ENCODE measurements at regions not wholly inside any gene's neighbourhood (a gene's known extent, or its start where the extent isn't known, plus 50 kb on each side); places are given as distances from the start of the nearest gene placed in this dataset.

DNA sequence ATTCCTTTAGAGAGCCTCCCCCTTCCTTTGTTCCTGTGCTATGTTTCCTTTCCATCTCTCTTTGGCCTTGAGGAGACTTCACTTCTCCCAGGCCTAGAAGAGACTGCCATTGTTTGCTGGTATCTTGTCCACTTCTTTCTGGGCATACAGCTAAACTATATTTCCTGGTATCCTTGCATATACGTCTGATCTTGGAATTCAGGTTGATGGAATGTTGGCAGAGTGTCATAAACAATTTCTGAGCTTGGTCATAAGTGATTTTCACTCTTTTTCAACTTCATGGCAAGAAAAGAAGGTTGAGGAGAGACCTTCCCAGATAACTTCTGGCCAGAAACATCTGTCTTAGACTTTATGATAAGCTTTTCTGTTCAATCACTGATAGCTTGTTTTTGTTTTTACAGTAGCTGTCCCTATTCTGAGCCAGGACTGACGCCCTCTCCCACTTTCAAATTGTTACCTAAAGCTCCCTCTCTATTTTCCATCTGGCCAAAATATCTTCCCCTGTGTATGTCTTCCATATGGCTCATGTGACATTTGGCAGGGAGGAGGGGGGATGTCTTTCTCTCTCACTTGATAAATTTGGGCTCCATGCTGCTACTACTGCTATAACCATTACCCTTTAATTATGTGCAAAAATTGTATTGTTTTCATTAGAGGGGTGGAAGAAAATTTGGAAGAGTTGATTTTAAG lies 457.0 kb downstream of the ADAMTS20 start:
- no peak for DNase-seq

DNA sequence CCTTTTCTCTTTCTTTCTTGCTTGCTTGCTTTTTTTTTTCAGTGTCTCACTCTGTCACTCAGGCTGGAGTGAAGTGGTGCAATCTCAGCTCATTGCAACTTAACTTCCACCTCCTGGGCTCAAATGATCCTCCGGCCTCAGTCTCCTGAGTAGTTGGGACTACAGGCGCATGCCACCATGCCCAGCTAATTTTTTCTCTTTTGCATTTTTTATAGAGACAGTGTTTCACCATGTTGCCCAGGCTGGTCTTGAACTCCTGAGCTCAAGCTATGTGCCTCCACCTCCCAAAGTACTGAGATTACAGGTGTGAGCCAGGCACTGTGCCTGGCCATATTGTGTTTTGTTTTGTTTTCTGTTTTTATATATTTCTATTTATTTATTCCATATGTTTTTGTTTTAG lies 461.0 kb downstream of the ADAMTS20 start:
- no peak for DNase-seq

DNA sequence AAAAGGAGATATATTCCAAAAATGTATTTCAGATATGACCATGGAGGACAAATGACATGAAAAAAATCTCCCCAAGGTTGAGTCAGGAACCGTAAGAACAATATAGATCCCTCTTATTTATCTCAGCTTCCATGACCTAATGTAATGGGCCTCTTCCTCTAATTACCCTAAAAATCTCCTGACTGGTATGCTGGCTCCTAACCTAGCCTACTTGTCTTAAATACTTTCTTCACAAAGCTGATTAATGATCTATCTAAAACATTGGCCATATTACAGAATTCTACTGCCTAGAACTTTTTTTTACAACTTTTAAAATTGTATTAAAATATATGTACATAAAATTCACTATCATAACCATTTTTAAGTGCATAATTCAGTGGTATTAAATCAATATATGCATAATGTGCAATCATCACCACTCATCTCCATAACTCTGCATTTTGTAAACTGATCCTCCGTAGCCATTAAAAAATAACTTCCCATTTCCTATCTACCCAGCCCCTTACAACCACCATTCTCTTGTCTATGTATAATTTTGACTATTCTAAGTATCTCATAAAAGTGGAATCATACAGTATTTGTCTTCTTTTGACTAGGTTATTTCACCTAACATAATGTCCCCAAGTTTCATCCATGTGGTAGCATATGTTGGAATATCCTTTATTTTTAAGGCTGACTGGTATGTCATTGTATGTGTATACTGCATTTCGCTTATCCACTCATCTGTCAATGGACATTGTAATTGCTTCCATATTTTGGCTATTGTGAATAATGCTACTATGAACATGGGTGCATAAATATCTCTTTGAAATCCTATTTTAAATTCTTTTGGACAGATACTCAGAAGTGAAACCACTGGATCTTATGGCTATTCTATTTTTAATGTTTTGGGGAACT lies 464.6 kb downstream of the ADAMTS20 start:
- no peak for DNase-seq

DNA sequence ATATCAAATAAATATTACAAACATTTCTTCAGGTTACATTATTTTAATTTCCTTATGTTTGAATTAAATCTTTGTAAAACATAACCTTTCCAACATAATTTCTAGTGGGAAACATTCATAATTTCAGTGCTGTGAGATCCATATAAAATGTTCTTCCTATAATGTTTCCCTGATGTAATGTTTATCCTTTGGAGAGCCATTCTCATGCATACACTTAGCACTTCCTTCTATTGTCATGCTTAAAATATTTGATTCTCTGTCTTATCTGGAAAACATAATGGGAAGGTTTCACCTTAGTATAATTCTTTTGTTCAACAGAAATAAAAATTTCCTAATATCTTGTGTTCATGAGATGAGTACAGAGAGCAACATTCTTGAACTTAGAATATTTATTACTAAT lies 472.5 kb downstream of the ADAMTS20 start:
- no peak for DNase-seq

DNA sequence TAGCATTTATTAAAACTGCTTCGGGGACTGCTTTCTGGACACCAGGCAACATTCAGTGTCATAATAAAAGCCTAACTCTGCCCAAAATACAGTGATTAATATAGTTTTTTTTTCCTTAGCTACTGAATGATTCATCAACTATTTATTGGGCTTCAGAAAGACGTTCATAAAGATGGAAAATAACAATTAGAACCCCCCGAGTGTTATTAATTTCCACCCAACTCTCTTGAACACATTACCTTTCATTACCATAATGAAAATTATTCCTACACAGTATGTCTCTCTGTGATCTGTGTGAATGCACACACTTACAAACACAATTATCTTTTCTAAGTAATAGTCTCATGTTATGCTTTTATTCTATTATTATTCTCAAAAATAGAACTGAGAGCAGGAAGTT lies 473.0 kb downstream of the ADAMTS20 start:
- DNase-seq, result no peak

DNA sequence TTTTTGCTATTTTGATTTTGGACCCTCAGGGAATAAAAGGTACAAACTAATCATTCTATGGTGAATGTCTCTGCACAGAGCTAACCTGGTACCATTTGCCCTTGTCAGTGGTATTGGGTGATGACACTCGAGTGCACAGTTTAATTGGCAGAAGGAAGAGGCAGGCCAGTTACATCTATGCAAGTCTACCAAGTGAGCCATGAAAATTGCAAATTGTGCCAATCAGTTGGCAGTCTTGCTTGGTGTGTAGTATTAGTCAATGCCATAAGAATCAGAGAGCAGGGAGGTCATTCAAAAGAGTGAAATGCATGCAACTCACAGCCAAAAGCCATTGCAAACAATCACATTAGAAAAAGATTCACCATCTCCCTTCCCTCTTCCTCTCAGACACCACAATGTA lies 479.6 kb downstream of the ADAMTS20 start:
- no peak for DNase-seq

DNA sequence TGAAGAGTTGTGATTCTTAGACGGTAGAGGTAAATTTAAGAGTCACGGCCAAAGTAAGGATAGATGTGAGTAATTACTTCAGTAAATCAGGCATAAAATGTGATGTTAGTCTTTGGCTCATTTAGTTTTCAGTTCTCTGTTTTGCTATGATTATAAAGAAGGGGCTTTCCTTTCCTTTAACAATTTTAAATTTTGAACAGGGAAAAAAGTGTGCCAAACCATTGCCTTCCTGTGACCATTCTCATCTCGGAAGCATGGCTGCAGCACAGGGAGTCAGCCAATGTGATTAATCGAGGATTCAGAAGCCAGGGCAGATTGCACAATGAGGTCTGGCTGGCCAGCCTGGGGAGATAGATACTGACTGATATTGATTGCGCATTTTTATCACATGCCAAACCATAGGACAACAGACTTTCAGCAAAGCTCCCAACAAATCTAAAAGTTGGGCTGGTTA lies 480.2 kb upstream of the PRICKLE1 start:
- no peak for DNase-seq

DNA sequence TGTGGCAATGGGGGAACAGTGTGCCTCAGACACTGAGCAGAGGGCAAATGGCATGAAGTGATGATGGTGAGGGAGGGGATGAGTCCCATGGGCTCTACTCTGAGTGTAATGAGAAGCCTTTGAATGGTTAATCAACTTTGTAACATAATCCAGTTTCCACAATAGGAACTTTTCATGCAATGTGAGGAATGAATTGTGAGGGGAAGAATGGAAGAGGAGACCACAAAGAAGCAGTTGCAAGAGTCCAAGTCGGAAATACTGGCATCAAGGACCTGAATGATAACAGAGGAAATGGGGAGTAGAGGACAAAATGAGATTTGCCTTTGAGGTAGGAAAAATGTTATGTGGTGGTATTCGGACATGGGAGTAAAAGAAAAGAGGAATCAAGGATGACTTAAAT lies 476.9 kb upstream of the PRICKLE1 start:
- no peak for DNase-seq

DNA sequence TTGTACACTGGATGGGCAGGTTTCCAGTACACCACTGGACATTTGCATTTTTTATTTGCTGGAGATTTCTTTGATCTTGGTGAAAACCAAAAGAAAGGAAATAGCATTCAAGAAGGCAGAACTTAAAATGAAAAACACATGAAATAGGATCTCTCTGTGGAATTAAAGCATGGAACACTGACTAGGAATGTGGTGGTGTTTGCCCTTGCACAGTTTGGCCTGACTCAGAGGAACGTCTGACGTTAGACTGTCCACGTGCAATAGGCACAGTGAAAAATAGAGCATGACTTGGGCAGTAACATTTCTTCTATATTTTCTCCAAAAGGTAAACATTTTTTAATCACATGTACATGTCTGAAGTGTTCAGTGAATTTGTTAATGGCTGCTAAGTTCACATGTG lies 474.1 kb upstream of the PRICKLE1 start:
- no peak for DNase-seq

DNA sequence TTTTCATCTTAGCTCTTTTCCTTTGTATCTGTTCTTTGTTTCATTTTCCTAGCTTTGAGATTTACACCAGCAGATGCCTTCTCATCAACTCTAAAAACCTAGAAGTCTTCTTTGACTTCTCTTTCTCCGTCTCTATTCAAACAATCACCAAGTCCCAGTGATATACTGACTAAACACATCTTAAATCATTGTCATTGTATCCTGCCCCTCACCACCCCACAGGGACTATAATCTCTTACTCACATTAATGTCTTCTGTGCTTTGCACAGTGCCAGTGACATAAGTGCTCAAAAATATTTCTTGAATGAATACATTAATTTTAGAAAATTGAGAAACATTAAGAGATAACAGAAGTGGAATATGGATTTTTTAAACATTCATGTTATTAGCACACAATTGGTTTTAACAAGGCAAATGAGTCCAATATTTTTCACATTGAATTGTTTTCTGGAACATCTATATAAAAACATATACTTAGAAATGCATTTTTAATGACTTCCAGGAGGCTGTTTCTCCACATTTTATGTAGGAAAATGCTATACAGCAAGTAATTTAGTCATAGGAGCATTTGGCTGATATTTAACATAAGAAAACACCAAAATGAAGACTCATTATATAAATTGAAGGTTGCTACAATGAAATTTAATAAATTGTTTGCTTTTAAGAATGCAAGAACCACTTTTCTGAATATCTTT lies 472.8 kb upstream of the PRICKLE1 start:
- no peak for DNase-seq

DNA sequence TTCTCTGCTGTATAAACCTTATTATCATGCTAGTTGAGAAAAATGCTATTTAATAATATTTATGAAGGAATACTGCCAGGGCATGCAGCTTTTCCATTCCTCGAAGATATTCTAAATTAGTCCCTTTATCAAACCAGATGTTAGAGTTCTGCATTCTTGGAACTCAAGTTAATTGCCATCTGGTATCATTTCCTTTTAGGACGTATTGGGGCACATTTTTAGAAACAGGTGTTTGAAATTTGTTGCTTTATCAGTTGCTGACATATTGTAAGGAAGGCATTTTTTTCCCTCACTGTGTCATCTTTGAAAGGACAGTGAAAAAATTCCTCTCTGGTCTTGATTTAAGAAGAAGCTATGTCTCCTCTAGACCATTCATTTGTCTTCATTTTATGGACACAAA lies 471.2 kb upstream of the PRICKLE1 start:
- no peak for DNase-seq

DNA sequence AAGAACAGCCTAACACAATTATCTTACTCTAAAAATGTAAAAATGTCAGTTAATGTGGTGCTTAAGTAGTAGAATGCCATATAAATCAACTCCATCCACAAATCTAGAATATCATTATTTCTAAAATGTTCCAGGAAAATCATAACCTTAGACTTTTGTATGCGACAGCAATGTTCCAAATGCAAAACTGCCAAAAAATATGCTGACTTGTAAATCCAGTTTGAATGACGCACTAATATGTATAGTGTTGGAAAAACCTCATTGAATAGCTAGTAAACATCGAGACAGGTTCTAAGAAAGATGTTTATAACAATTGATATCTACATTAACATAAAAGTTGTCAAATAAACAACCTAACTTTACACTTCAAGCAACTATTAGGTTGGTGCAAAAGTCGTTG lies 469.1 kb upstream of the PRICKLE1 start:
- no peak for DNase-seq

DNA sequence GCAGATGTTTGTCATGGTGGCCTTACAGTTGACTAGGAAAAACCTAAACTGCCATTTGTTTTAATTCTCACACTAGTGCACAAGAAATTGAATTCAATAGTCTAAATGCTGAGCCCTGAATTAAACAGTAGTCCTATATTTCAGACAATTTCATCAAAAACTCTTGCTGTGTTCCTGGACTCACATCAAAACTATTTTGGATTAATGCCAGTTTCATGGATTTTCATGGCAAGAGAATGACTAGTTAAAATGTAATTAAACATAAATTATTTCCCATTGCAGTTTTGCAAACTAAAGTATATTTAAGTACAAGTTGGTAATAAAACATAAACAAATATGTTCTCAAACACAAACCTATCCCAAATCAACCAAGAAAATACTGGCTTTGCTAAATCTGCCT lies 468.0 kb upstream of the PRICKLE1 start:
- no peak for DNase-seq

DNA sequence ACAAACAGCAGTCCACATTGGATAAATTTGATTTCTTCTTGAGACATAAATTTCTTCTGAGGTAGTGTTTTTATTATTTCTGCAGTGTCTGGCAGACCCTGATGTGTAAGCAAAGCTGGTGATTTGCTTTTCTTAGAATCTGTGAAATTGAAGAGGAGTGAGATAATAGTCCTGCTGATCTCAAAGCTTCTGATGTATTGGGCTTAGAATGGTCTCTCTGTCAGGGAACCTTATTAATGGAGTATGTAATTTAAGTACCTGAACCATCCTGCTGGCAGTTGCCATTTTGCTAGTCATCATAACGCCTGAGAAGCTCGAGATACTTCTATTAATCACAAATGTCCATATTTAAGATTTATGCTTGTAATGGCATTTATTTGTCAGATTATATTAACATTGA lies 464.5 kb upstream of the PRICKLE1 start:
- no peak for DNase-seq

DNA sequence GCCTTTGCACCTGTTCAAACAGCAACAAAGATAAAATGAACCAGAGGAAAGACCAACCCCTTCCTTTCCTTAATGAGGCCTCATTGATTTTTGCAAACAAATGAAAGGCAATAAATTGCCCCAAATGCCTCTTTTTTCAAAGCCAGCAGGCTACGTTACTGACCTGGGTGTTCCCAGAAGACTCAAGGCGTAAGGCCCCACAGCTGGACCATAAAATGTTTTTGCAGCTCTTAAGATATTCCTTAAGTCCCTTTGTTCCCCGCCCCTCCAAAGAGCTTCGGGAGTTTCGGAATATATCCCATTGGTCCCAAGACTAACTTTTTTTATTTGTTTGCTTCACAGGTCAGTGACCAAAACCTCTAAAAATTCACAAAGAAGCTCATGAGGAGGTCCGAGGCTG lies 462.9 kb upstream of the PRICKLE1 start:
- no peak for DNase-seq

DNA sequence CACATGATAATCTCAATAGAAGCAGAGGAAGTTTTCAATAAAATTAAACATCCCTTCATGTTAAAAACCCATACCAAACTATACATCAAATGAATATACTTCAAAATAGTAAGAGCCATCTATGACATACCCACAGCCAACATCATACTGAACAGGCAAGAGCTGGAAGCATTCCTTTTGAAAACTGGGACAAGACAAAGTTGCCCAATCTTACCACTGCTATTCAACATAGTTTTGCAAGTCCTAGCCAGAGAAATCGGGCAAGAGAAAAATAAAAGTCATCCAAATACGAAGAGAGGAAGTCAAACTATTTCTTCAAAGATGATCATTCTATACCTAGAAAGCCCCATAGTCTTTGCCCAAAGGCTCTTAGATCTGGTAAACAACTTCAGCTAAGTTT lies 454.7 kb upstream of the PRICKLE1 start:
- DNase-seq, result no peak

DNA sequence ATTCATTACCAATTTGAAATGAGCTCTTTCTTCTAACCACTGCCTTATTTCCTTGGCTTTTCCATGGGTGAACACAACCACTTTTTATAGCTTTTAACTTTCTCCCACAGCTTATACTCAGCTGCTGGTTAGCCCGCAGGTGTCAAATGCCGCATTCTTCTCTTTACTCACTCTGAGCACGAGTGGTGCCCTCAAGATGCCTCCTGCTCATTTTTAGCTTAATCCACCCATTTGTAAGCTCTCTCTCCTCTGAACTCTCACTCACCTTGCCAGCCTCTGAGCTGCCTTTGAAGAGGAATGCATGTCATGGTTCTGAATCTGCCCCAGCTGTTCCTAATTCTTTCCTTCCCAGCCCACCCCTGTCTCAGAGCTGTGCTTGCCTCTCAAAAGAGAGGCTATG lies 449.4 kb upstream of the PRICKLE1 start:
- DNase-seq, result no peak

DNA sequence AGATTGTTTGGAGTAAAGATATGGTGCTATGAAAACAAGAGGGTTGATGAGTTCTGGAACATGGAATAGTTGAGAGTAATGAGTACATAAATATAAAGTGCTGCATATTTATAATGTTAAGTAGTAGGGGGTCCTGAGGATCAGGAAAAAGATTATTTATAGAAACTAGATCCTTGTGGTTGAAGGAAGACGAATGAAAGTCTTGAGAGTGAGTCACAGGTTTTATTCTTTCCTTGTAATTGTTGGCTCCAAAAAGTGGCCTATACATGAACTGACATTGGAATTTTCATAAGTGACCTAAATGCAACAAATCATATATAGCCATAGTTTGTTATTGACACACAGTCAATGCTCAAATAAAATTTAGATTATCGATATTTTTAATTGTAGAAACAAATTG lies 440.4 kb upstream of the PRICKLE1 start:
- DNase-seq, result no peak

DNA sequence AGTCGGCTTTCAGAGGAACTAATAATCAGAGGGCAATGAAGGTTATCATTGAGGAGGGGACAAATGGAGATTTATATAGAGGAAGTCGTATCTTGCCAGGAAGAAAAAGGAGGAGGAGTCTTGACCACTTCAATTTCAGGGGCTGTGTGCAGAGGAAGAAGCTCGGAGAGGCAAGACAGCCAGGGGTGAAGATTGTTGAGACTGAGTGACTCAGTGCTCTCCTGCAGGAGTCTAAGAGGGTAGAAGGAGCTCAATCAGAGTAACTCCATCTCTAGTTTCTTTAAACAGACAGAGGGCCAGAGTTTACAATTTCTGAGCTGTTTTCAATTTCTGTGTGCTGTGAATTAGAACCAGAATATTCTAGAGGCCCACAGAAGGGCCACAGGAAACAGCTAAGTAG lies 439.3 kb upstream of the PRICKLE1 start:
- DNase-seq, result no peak

DNA sequence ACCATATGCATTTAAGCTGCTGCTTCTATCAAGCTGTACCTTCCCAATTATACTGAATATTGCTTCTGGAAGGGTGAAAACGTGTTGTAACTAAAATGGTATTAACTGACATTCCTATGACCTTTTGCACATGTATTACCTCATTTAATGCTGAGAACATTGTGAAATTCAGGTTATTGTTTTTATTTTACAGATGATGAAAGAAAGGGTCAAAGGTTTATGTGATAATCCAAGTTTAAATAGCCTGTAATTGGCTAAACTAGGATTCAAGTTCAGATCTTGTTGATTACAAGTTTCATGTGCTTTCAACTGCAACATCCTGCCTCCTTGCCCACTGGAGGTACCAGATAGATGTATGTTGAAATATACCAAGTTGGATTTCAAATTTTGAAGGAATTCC lies 433.3 kb upstream of the PRICKLE1 start:
- no peak for DNase-seq

DNA sequence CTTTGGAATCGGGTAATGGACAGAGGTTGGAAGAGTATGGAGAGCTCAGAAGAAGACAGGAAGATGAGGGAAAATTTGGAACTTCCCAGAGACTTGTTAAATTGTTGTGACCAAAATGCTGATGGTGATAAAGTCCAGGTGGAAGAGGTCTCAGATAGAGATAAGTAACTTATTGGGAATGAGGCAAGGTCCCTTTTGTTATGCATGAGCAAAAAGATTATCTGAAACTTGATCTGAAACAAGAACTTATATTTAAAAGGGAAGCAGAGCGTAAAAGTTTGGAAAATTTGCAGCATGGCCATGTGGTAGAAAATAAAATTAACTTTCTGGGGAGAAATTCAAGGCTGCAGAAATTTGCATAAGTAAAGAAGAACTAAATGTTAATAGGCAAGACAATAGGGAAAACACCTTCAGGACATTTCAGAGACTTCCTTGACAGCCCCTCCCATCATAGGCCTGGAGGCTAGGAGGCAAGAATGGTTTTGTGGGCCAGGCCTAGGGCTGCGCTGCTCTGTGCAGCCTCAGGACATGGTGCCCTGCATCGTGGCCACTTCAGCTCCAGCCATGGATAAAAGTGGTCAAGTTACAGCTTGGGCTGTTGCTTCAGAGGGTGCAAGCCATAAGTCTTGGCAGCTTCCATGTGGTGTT lies 425.7 kb upstream of the PRICKLE1 start:
- no peak for DNase-seq

DNA sequence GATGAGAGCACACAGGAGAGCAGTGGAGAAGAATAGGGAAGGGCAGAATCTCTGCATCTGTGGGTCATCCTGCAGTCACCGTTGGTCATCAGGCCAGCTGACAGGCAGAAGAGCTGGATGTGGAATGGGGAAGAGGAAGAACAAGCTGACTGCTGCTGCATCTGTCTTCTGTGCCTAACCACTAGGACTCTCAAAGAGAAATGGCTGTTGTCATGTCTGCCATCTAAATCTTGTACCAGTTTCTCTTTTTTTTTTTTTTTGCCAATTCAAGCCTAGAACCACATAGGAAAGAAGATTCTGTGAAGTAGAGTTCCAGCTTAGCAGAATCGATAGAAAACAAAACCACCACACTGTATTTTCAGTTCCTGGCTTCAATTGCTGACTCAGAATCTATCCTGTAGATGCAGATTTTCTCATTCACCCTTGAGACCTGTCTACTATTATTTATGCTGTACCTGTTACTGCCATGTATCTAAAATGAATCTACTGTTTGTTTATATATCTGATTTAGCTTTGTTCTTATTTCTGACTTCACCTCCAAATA lies 421.9 kb upstream of the PRICKLE1 start:
- no peak for DNase-seq

DNA sequence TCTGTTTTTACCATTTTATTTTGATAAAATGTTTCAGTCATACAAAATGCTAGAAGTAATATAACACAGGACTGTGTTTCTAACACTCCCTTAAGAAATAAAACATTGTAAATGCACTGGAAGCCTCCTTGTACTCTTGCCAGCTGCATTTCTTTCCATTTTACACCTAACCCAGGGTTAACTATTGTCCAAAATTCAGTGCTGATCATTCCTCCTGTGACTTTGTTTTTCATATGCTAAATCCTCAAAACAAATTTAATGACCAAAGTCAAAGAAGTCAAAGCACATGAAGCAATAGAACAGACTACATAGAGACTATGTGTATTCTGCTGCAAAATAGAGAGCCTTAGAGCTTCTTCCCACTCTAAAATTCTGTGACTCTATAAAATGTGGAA lies 420.3 kb upstream of the PRICKLE1 start:
- DNase-seq, result no peak
